Activated CD4-positive, alpha-beta T cell treated with anti-CD3 and anti-CD28 coated beads, Interleukin-2, amount 10 ng/mL, durations not matched to agents 7 days and 5 days (primary cell): ENCODE measurements at regions not wholly inside any gene's neighbourhood (a gene's known extent, or its start where the extent isn't known, plus 50 kb on each side); places are given as distances from the start of the nearest gene placed in this dataset.

Experiments
- CTCF ChIA-PET: fragments of 350-600 bp; sonication (Branson Sonifier 250); formaldehyde crosslinking; loops from one replicate; lab custom pipeline; 2021; ENCODE audit warnings: antibody characterized with exemption; lab: Charles Lee
- POLR2A ChIA-PET: fragments of 350-600 bp; sonication (Branson Sonifier 250); formaldehyde crosslinking; loops from one replicate; lab custom pipeline; 2021; ENCODE audit warnings: antibody characterized with exemption; lab: Charles Lee
- DNase-seq: peaks from one replicate; pipeline ENCODE4 v3.0.0-alpha.2; 2020
- H3K27ac Mint-ChIP-seq: one replicate; pipeline ENCODE4 v1.8.0; 2021; ENCODE audit warnings: mild to moderate bottlenecking, moderate library complexity, mixed read lengths
- H3K27me3 Mint-ChIP-seq: one replicate; pipeline ENCODE4 v1.8.0; 2021; ENCODE audit warnings: mixed read lengths
- H3K36me3 Mint-ChIP-seq: one replicate; pipeline ENCODE4 v1.8.0; 2021; ENCODE audit warnings: low read depth, mixed read lengths
- H3K4me1 Mint-ChIP-seq: one replicate; pipeline ENCODE4 v1.8.0; 2021; ENCODE audit warnings: mixed read lengths
- H3K4me3 Mint-ChIP-seq: one replicate; pipeline ENCODE4 v1.8.0; 2021; ENCODE audit warnings: mild to moderate bottlenecking, moderate library complexity, mixed read lengths
- H3K9me3 Mint-ChIP-seq: one replicate; pipeline ENCODE4 v1.8.0; 2021; ENCODE audit warnings: mixed read lengths

DNA sequence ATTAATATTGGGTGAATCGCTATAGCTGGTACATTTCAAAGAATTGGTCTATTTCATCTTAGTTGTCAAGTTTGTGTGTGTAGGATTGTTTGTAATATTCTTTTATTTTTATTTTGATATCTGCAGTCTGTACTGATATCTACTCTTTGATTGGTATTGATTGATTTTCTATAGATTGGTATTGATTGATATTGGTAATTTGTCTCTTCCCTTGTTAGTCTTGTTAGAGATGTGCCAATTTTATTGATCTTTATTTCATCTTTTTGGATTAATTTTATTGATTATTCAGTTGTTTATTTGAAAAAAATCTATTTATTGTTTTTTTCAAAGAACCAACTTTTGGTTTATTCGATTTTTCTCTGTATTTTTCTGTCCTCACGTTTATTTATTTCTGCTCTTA, 61.4 kb downstream of the TM2D3 start:
- H3K27ac Mint-ChIP-seq = no peak overlapping the region
- no peak for DNase-seq
- peaks cover 2% of the 10 kb centered on the region for H3K9me3 Mint-ChIP-seq

DNA sequence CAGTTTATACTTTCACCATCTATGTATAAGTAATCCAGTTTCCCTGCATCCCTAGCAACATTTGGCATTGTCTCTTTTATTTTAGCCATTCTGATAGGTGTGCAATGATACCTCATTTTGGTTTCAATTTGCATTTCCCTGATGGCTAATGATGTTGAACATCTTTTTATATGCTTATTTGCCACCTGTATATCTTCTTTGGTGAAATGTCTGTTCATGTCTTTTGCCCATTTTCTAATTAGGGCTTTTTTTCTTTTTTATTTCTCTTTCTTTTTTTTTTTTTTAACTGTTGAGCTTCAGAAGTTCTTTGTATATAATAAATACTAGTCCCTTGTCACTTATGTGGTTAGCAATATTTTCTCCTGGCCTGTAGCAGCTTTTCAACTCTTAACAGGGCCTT, 68.9 kb downstream of the TM2D3 start:
- Mint-ChIP-seq H3K4me3 (no peak overlapping the region), H3K27me3 (peaks cover 27% of the 10 kb centered on the region), H3K27ac (no peak overlapping the region), H3K9me3 (no peaks in the 10 kb centered on the region), H3K36me3 (no peaks in the 10 kb centered on the region), H3K4me1 (no peaks in the 10 kb centered on the region)
- no peak for DNase-seq
- ChIA-PET POLR2A (no interaction called here), CTCF (interaction anchor here (0.7 kb wide), 2 partner anchors 28 to 669 kb away, joined by 3 to 4 read pairs; no protein-coding TSS in a partner anchor)

More for the DNA sequence above, 61.4 kb downstream of the TM2D3 start:
- H3K36me3 Mint-ChIP-seq = no peaks in the 10 kb centered on the region
- peaks cover 40% of the 10 kb centered on the region for H3K27me3 Mint-ChIP-seq
- no peaks in the 10 kb centered on the region for H3K4me1 Mint-ChIP-seq
- ChIA-PET POLR2A (interaction anchor here (0.6 kb wide), 1 partner anchor 1213 kb away, joined by 5 read pairs; no protein-coding TSS in a partner anchor), CTCF (no interaction called here)
- no peak overlapping the region for H3K4me3 Mint-ChIP-seq

DNA sequence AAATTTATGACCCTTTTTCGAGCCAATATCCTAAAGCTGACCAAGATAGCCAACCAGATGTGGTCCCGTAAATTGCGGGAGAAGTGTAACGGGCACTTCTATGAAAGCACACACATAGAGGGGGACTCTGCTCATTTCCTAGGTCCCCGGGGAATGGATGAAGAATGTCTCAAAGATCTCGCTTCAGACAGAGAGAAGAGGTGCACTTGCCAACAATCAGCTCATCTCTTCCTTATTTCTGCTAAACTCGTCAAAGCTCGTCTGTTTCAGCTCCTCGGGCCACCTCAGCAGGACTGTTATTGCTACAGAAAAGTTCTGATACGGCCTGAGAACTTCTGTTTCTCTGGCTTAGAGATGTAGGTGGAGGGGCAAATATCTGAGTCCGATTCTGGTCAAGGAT, 71.8 kb downstream of the TM2D3 start:
- H3K4me3 Mint-ChIP-seq = no peak overlapping the region
- H3K36me3 Mint-ChIP-seq = no peaks in the 10 kb centered on the region
- no peaks in the 10 kb centered on the region for H3K4me1 Mint-ChIP-seq
- no peaks in the 10 kb centered on the region for H3K9me3 Mint-ChIP-seq
- no peak overlapping the region for H3K27ac Mint-ChIP-seq
- ChIA-PET CTCF (no interaction called here), POLR2A (no interaction called here)
- H3K27me3 Mint-ChIP-seq = peaks cover 14% of the 10 kb centered on the region
- DNase-seq = no peak

DNA sequence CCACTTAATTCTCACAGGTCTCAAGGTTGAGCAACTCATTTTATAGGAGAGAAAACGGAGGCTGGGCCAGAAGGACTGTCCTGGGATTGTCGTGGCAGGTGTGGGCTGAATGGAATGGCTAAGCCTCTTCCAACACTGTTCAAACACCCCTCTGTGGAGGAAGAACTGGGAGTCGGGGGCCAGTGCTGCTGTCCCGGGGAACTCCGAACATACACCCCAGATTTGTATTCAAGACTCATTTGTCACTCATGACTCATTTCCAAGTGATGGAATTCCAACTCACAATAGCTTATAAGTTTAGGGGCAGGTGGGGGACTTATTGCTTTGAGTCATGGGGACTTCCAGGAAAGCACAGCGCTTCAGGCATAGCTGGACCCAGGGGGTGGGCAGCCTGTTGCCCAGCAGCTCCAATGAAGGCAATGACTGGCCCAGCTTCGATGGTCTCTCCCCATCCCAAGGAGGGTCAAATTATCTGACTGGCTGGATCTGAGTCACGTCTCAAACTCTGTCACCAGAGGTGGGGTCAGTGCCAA, 72.5 kb downstream of the TM2D3 start:
- Mint-ChIP-seq H3K4me3 (no peak overlapping the region), H3K9me3 (no peaks in the 10 kb centered on the region), H3K4me1 (no peaks in the 10 kb centered on the region), H3K27ac (no peak overlapping the region), H3K36me3 (no peaks in the 10 kb centered on the region), H3K27me3 (peaks cover 14% of the 10 kb centered on the region)
- ChIA-PET CTCF (no interaction called here), POLR2A (no interaction called here)
- DNase-seq = no peak

DNA sequence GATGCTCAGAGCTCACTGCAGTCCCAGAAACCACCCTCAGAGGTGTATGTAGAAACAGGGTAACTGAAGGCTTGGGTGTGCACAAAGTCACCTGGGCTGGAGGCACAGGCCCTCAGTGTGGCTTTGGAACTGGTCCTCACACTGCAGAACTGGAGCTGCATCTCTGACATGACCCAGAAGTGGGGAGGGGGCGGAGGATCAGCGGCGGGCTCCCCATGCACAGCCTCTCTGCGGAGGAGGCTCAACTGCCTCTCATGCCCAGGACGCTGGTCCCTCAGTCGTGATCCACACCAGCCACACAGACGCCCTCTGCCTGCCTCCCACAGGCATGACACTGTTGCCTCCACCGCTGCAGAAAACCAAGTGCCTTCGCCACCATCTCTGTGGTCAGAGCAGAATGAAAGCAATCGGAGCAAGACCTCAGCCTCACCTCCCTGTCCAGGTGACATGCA, 73.7 kb downstream of the TM2D3 start:
- ChIA-PET POLR2A (no interaction called here), CTCF (interaction anchor here (1.1 kb wide), 1 partner anchor 58 kb away, joined by 3 read pairs; no protein-coding TSS in a partner anchor)
- H3K36me3 Mint-ChIP-seq = no peaks in the 10 kb centered on the region
- H3K4me3 Mint-ChIP-seq = no peak overlapping the region
- no peaks in the 10 kb centered on the region for H3K9me3 Mint-ChIP-seq
- no peak overlapping the region for H3K27ac Mint-ChIP-seq
- DNase-seq = no peak
- H3K4me1 Mint-ChIP-seq = no peaks in the 10 kb centered on the region
- H3K27me3 Mint-ChIP-seq = peaks cover 14% of the 10 kb centered on the region

DNA sequence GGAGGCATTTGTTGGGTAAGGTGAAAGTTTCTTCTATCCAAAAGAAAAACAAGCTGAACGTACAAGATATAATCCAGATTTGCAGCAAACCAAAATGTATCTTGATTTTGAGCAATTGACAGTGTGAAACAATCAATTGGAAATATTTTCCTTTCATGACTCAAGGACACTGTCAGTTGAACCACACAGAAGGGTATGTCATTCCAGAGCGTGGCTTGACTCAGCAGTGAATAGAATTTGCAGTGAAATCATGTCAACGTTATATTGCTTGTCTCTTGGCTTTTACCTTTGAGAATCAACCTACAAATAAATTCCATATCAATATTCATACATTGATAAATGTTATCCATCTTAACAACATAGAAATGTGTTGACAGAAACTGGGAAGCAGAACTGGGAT, 78.2 kb downstream of the TM2D3 start:
- no peaks in the 10 kb centered on the region for H3K9me3 Mint-ChIP-seq
- CTCF ChIA-PET = no interaction called here
- no peak overlapping the region for H3K4me3 Mint-ChIP-seq

DNA sequence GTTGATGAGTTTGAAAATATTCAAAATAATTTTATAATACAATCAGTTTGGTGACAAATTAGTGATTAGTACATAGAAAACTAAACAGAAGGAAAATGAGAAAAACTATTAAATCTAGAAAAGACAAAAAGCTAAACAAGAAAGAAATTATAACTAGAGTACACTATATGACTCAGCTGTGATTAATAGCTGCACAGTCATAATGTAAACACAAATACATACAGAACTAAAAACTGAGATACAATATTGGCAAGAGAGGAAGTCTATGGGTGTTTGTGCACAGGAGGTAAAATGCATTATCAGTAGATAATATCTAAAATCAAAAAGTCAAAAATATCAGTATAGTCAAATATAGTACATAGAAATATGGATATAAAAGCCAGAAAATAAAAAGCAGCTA, 80.7 kb upstream of the PCSK6 start:
- Mint-ChIP-seq H3K4me1 (no peaks in the 10 kb centered on the region), H3K4me3 (no peak overlapping the region), H3K36me3 (no peaks in the 10 kb centered on the region), H3K27ac (no peak overlapping the region), H3K27me3 (no peaks in the 10 kb centered on the region), H3K9me3 (no peaks in the 10 kb centered on the region)
- DNase-seq = no peak
- CTCF ChIA-PET = interaction anchor here (1.2 kb wide), 1 partner anchor 10 kb away, joined by 3 read pairs; no protein-coding TSS in a partner anchor
- POLR2A ChIA-PET = no interaction called here

More for the DNA sequence above, 78.2 kb downstream of the TM2D3 start:
- POLR2A ChIA-PET = no interaction called here
- DNase-seq = no peak
- Mint-ChIP-seq H3K27me3 (peaks cover 5% of the 10 kb centered on the region), H3K36me3 (no peaks in the 10 kb centered on the region), H3K27ac (no peak overlapping the region), H3K4me1 (no peaks in the 10 kb centered on the region)

DNA sequence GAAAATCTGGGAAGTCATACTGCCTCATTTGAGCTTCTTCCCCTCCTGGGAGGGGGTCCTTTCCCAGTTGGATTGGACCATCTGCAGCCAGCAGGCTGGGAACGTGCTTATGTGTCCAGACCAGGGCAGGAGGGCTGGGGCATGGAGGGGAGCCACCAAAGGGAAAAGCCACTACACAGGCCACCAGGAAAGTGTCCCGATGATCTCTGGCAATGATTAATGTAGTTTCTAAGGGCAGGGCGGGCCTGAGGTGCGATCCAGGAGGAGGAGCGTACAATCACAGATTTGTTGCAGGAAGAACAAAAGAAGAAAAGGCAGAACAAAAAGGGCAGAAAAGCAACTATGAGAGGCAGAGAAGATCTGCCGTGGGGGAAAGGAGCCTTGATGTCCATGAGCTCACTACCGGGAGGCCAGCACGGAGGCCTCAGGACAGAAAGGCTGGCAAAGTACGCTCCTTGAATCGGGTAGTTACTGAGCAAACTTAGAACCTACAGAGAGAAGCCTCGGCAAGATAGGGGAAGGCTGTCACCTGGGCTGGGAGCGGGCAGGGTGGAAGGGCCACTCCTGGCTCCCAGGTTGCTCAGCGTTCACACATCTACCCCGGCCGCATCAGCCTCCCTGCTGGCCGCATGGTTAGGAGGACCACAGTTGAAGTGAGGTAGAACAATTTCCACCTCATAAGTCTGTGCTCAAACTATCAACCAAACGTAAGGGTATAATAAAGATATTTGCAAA, 79.5 kb upstream of the PCSK6 start:
- Mint-ChIP-seq H3K9me3 (no peaks in the 10 kb centered on the region), H3K36me3 (no peaks in the 10 kb centered on the region), H3K4me1 (no peaks in the 10 kb centered on the region), H3K27ac (no peak overlapping the region), H3K4me3 (no peak overlapping the region), H3K27me3 (no peaks in the 10 kb centered on the region)
- POLR2A ChIA-PET = no interaction called here
- no peak for DNase-seq
- CTCF ChIA-PET = interaction anchor here (0.6 kb wide), 1 partner anchor 279 kb away, joined by 3 read pairs; no protein-coding TSS in a partner anchor

DNA sequence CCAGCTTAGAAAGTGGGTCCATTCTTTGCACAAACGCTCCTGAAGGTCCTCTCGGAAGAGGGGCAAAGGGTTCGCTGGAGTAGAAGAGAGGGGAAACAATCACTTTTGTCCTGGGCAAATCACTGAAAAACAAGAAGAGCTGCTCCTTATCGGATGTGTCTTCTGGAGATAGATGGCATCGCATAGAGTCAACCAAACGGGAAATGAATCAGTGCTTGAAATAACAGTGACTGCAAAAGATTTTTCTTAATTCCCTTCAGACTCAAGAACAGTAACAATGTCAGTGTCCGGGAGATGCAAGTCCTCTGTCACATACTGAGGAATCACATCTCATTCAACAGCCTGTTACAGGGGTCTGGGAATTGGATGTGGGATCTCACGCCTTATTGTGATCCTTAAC, 78.8 kb upstream of the PCSK6 start:
- Mint-ChIP-seq H3K27ac (no peak overlapping the region), H3K4me3 (no peak overlapping the region), H3K36me3 (no peaks in the 10 kb centered on the region), H3K4me1 (no peaks in the 10 kb centered on the region), H3K9me3 (no peaks in the 10 kb centered on the region), H3K27me3 (no peaks in the 10 kb centered on the region)
- CTCF ChIA-PET = interaction anchor here (0.6 kb wide), 1 partner anchor 279 kb away, joined by 3 read pairs; no protein-coding TSS in a partner anchor
- no peak for DNase-seq
- POLR2A ChIA-PET = no interaction called here

DNA sequence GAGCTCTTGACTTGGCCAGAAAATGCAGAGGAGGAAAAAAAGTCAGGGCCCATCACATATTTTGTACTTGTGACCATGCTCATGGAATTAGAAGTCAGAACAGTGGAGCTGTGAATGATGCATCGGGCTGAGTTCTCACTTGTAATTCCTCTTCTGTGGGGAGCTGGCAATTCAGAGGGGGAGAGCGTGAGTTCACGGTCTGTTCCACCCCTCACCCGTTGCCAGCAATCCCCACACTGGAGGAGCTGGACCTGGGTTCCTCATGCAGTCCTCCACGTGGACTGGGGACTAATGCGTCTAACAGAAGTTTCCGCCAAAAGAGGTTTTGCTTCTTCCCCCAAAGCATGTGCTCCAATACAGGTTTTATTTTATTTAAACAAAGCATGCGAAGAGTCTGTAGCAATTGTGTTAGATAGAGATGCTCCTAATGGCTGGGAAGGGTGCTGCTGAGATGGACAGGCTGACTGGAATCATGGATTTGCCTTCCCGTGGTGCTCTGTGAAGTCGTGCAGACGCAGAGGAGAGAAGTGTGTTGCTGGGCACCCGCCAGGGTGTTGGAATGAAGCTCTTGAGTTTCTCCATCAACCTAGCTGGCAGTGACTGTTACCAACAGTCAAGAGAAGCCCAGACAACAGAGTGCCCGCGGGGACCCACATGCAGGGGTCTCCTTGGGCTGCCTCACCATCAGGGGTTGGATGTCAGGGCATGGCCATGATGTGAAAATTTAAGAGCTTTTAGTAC, 77.4 kb upstream of the PCSK6 start:
- Mint-ChIP-seq H3K4me1 (no peaks in the 10 kb centered on the region), H3K27ac (no peak overlapping the region), H3K4me3 (no peak overlapping the region), H3K36me3 (no peaks in the 10 kb centered on the region), H3K9me3 (no peaks in the 10 kb centered on the region), H3K27me3 (no peaks in the 10 kb centered on the region)
- POLR2A ChIA-PET = no interaction called here
- no peak for DNase-seq
- CTCF ChIA-PET = interaction anchor here (1.1 kb wide), 1 partner anchor 247 kb away, joined by 3 read pairs; no protein-coding TSS in a partner anchor

DNA sequence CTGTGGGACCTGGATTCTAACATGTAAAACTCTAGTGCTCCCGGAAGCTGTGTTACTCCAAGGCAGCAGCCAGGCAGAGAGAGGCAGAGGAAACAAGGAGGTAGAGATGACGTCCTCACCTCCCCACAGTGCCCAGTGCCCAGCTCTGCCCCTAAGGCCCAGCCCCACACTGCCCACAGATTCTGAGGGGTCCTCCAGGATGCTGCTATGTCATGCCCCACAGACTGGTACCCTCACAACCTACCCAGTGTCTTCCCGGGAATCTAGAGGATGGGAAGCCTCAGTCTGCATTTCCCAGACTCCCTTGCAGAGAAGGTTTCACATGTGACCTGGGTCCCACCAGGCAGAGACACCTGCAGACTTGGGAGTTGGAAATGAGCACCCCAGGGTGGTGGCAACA, 75.9 kb upstream of the PCSK6 start:
- DNase-seq = no peak
- H3K4me1 Mint-ChIP-seq = no peaks in the 10 kb centered on the region
- H3K9me3 Mint-ChIP-seq = no peaks in the 10 kb centered on the region
- no peaks in the 10 kb centered on the region for H3K27me3 Mint-ChIP-seq
- H3K36me3 Mint-ChIP-seq = no peaks in the 10 kb centered on the region
- no peak overlapping the region for H3K4me3 Mint-ChIP-seq
- CTCF ChIA-PET = interaction anchor here (0.6 kb wide), 1 partner anchor 9 kb away, joined by 3 read pairs; no protein-coding TSS in a partner anchor
- no peak overlapping the region for H3K27ac Mint-ChIP-seq
- POLR2A ChIA-PET = no interaction called here

DNA sequence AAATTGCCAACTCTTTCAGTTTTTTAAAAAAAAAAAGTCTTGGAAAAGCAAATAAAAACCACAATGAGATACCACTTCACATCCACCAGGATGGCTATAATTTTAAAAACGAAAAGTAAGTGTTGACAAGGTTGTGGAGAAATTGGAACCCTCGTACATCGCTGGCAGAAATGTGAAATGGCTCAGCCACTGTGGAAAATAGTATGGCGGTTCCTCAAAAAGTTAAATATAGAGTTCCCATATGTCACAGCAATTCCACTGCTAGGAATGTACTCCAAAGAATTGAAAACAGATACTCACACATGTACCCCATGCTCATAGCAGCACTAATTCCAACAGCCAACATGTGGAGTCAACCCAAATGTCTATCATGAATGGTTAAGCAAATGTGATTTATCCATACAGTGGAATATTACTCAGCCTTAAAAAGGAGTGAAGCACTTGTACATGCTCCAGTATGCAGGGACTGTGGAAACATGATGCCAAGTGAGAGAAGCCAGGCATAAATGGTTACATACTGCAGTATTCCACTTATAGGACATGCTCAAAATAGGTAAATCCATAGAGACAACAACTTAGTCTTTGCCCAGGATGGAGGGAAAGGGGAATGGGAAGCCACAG, 73.8 kb upstream of the PCSK6 start:
- ChIA-PET POLR2A (no interaction called here), CTCF (interaction anchor here (0.6 kb wide), 1 partner anchor 40 kb away, joined by 5 read pairs; no protein-coding TSS in a partner anchor)
- no peak overlapping the region for H3K4me3 Mint-ChIP-seq
- no peaks in the 10 kb centered on the region for H3K36me3 Mint-ChIP-seq
- H3K27ac Mint-ChIP-seq = no peak overlapping the region
- H3K4me1 Mint-ChIP-seq = no peaks in the 10 kb centered on the region
- no peaks in the 10 kb centered on the region for H3K9me3 Mint-ChIP-seq
- H3K27me3 Mint-ChIP-seq = no peaks in the 10 kb centered on the region
- DNase-seq = no peak
